Loucy (cell line): ENCODE measurements at regions not wholly inside any gene's neighbourhood (a gene's known extent, or its start where the extent isn't known, plus 50 kb on each side); places are given as distances from the start of the nearest gene placed in this dataset.

Source experiments
- H2AFZ ChIP-seq: fragments of 200-600 bp; sonication (generic); 2 replicates; pipeline ENCODE4 v1.6.0; 2016; ENCODE audit warnings: antibody characterized with exemption, mild to moderate bottlenecking, low read length, moderate library complexity
- H3F3A ChIP-seq: fragments of 200-600 bp; 2 replicates; pipeline ENCODE4 v1.6.0; 2016; ENCODE audit warnings: antibody characterized with exemption, low read depth, mild to moderate bottlenecking
- H3K27me3 ChIP-seq: fragments of 200-600 bp; sonication (generic); 2 replicates; pipeline ENCODE4 v1.6.1; 2014; ENCODE audit warnings: low read length, mild to moderate bottlenecking; ENCODE audit not compliant: insufficient read depth, poor library complexity, severe bottlenecking
- H3K36me3 ChIP-seq: fragments of 200-600 bp; sonication (generic); 2 replicates; pipeline ENCODE4 v1.6.1; 2016; ENCODE audit warnings: low read length; ENCODE audit not compliant: insufficient read depth
- H3K4me1 ChIP-seq: fragments of 200-600 bp; sonication (generic); 2 replicates; pipeline ENCODE4 v1.5.1; 2014; ENCODE audit warnings: low read length, mild to moderate bottlenecking; ENCODE audit not compliant: insufficient read depth, poor library complexity, severe bottlenecking
- H3K4me2 ChIP-seq: fragments of 200-600 bp; sonication (generic); 2 replicates; pipeline ENCODE4 v1.6.0; 2014; ENCODE audit warnings: antibody characterized with exemption, low read length, low read depth, mild to moderate bottlenecking; ENCODE audit not compliant: poor library complexity, severe bottlenecking
- H3K4me3 ChIP-seq: fragments of 200-600 bp; sonication (generic); 2 replicates; pipeline ENCODE4 v1.5.1; 2014; ENCODE audit warnings: low read length, mild to moderate bottlenecking, mixed read lengths; ENCODE audit not compliant: poor library complexity, severe bottlenecking
- H3K79me2 ChIP-seq: fragments of 200-600 bp; sonication (generic); 2 replicates; pipeline ENCODE4 v1.6.1; 2014; ENCODE audit warnings: low read length; ENCODE audit not compliant: insufficient read depth
- H3K9ac ChIP-seq: fragments of 200-600 bp; sonication (generic); 2 replicates; pipeline ENCODE4 v1.6.0; 2014; ENCODE audit warnings: mild to moderate bottlenecking, low read depth, low read length, moderate library complexity; ENCODE audit not compliant: poor library complexity, severe bottlenecking
- H3K9me2 ChIP-seq: fragments of 200-600 bp; sonication (generic); replicated peaks from 2 replicates; pipeline ENCODE4 v1.6.1; 2016; ENCODE audit warnings: low read depth, low read length, mixed read lengths
- H3K9me3 ChIP-seq: fragments of 200-600 bp; sonication (generic); 2 replicates; pipeline ENCODE4 v1.6.1; 2014; ENCODE audit warnings: mild to moderate bottlenecking, antibody characterized with exemption, low read length, low read depth; ENCODE audit not compliant: insufficient read depth
- H4K20me1 ChIP-seq: fragments of 200-600 bp; sonication (generic); 2 replicates; pipeline ENCODE4 v1.6.0; 2014; ENCODE audit warnings: antibody characterized with exemption, low read length, mild to moderate bottlenecking; ENCODE audit not compliant: insufficient read depth, poor library complexity, severe bottlenecking
- CTCF ChIP-seq: fragments of 200-600 bp; sonication (generic); conservative IDR thresholded peaks from 2 replicates; pipeline ENCODE4 v1.5.1; 2014; ENCODE audit warnings: mild to moderate bottlenecking, antibody characterized with exemption, low read length
- EZH2phosphoT487 ChIP-seq: fragments of 200-600 bp; IDR thresholded peaks from 2 replicates; pipeline ENCODE4 v1.6.1; 2018; ENCODE audit warnings: antibody characterized with exemption, mild to moderate bottlenecking, moderate library complexity, borderline replicate concordance

- Histone ChIP-seq H4K20me1 (no peaks in the 10 kb centered on the region), H3K4me2 (no peak overlapping the region), H3F3A (no peaks in the 10 kb centered on the region), H3K79me2 (no peaks in the 10 kb centered on the region), H2AFZ (no peak overlapping the region), H3K9me2 (no peaks in the 10 kb centered on the region), H3K4me1 (no peaks in the 10 kb centered on the region), H3K36me3 (no peaks in the 10 kb centered on the region), H3K4me3 (no peak overlapping the region), H3K9ac (no peak overlapping the region), H3K9me3 (no peaks in the 10 kb centered on the region), H3K27me3 (no peaks in the 10 kb centered on the region)
- TF ChIP-seq CTCF (no peak), EZH2phosphoT487 (no peak)
Observed at GRCh38 chr4:184568770-184569169, 80.5 kb downstream of the CASP3 start.

- Histone ChIP-seq H3K9me2 (no peaks in the 10 kb centered on the region), H3K9me3 (no peaks in the 10 kb centered on the region), H3K9ac (no peak overlapping the region), H3F3A (no peaks in the 10 kb centered on the region), H3K36me3 (no peaks in the 10 kb centered on the region), H3K4me3 (no peak overlapping the region), H3K4me1 (no peaks in the 10 kb centered on the region), H3K27me3 (no peaks in the 10 kb centered on the region), H3K79me2 (no peaks in the 10 kb centered on the region), H2AFZ (no peak overlapping the region), H3K4me2 (no peak overlapping the region), H4K20me1 (no peaks in the 10 kb centered on the region)
- no peak for TF ChIP-seq EZH2phosphoT487
- no peak for TF ChIP-seq CTCF
Observed at GRCh38 chr4:184563621-184564020, 85.6 kb downstream of the CASP3 start.

GRCh38 chr4:184558996-184559395 is 84.6 kb upstream of the IRF2 start:
- Histone ChIP-seq H3K9me2 (no peaks in the 10 kb centered on the region), H3K27me3 (no peaks in the 10 kb centered on the region), H4K20me1 (no peaks in the 10 kb centered on the region), H3K9ac (no peak overlapping the region), H3K4me3 (no peak overlapping the region), H2AFZ (no peak overlapping the region), H3K4me1 (no peaks in the 10 kb centered on the region), H3K4me2 (no peak overlapping the region), H3K79me2 (no peaks in the 10 kb centered on the region), H3K9me3 (no peaks in the 10 kb centered on the region), H3F3A (no peaks in the 10 kb centered on the region), H3K36me3 (no peaks in the 10 kb centered on the region)
- no peak for TF ChIP-seq EZH2phosphoT487
- no peak for TF ChIP-seq CTCF
